ENCODE measurements at regions not wholly inside any gene's neighbourhood (a gene's known extent, or its start where the extent isn't known, plus 50 kb on each side); places are given as distances from the start of the nearest gene placed in this dataset.

DNA sequence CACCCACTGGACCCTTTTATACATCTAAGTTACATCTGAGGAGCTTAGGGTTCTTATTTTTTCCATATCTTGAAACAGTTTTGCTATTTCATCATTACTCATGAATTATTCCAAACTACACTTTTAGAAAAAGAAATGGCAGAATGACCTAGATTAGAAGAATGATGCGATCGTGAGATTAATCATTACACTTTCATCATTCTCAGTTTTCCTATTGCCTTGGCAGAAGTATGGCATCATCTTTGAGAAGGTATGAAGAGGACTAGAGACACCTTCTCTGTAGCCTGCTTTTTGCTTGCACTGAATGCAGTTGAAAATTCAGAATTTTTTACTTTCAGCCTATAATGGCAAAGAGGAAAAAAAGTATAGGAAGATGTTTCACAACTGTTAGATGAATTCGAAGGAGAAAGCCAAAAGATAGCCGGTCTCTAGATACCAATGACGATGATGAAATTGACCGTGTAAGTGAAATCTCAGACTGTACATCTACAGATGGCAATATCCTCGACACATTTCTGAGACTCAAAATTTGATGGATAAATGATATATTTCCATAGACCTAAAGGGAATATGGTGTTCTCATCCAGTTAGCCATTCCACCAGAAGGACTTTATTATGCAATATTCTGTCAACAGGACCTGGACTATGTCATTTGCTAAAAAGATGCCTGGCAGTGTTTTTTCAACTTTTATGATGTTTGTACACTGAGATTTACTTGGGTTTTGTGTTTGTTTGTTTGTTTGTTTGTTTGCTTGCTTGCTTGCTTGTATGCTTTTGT, 191.8 kb downstream of the TOMM20 start:
- Histone ChIP-seq H4K91ac (ENCODE audit: low read depth, low read length) (no peak overlapping the region), H3K18ac (ENCODE audit: low read length) (no peak overlapping the region), H3K4ac (ENCODE audit: low read depth, low read length) (no peak overlapping the region), H4K8ac (ENCODE audit: low read depth, low read length) (no peak overlapping the region), H3K36me3 (ENCODE audit: control insufficient read depth in 1 of 2, insufficient read depth in 2 of 2, low read length in 2 of 2) (peaks cover 0 to 2% of the 10 kb centered on the region in 2 experiments), H3K14ac (ENCODE audit: low read length) (no peak overlapping the region), H3K4me3 (ENCODE audit: low read depth, low read length) (no peak overlapping the region), H2BK5ac (ENCODE audit: low read depth, low read length, poor library complexity) (no peak overlapping the region), H3K23ac (ENCODE audit: low read length) (no peak overlapping the region), H2AK5ac (ENCODE audit: low read length) (no peak overlapping the region), H3K4me1 (ENCODE audit: control insufficient read depth in 1 of 2, insufficient read depth in 2 of 2, low read length in 2 of 2) (peaks cover 0 to under 1% of the 10 kb centered on the region in 2 experiments), H2AFZ (ENCODE audit: insufficient read depth, low read length, poor library complexity) (no peak overlapping the region), H3K27me3 (ENCODE audit: insufficient read depth, low read length) (no peaks in the 10 kb centered on the region), H3K79me2 (ENCODE audit: control insufficient read depth, insufficient read depth, low read length, poor library complexity) (no peaks in the 10 kb centered on the region), H4K12ac (ENCODE audit: low read depth, low read length) (no peak overlapping the region), H3K27ac (ENCODE audit: low read depth, low read length) (no peak overlapping the region), H2BK120ac (ENCODE audit: insufficient read depth, low read length, poor library complexity) (no peak overlapping the region), H3K79me1 (ENCODE audit: low read length) (no peaks in the 10 kb centered on the region), H3K9me3 (ENCODE audit: insufficient read depth, low read depth, low read length) (no peaks in the 10 kb centered on the region), H3K9ac (ENCODE audit: low read length) (no peak overlapping the region), H3K4me2 (ENCODE audit: low read length) (no peak overlapping the region), H2BK12ac (ENCODE audit: low read length) (no peak overlapping the region)
- no peak for DNase-seq
- no CpG with 5 or more reads among the region's 7 CpGs for WGBS (ENCODE audit: extremely low coverage, insufficient coverage, insufficient read length)

DNA sequence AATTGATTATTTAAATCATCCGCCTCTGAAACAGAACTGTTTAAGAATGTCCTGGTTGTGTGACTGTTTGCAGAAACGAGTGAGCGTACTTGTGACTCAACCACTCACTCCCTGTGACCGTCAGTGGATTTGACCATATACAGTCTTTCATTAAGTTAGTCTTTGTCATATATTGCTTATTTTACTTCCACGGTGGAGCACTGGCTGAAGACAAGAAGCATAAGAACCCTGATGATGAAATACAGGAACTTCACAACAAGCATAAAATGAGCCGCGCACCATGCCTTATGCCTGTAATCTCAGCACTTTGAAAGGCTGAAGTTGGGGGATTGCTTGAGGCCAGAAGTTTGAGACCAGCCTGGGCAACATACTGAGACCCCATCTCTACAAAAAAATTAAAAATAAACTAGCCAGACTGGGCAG, 194.0 kb downstream of the TOMM20 start:
- H2AK5ac ChIP-seq (ENCODE audit: low read length): no peak overlapping the region
- H3K23ac ChIP-seq (ENCODE audit: low read length): no peak overlapping the region
- no peak overlapping the region for H3K14ac ChIP-seq (ENCODE audit: low read length)
- no peak overlapping the region for H3K4ac ChIP-seq (ENCODE audit: low read depth, low read length)
- H3K27me3 ChIP-seq (ENCODE audit: insufficient read depth, low read length): no peaks in the 10 kb centered on the region
- WGBS (ENCODE audit: extremely low coverage, insufficient coverage, insufficient read length): no CpG with 5 or more reads among the region's 7 CpGs
- no peaks in the 10 kb centered on the region for H3K79me2 ChIP-seq (ENCODE audit: control insufficient read depth, insufficient read depth, low read length, poor library complexity)
- no peak overlapping the region for H3K9ac ChIP-seq (ENCODE audit: low read length)
- no peak overlapping the region for H4K8ac ChIP-seq (ENCODE audit: low read depth, low read length)
- H2BK5ac ChIP-seq (ENCODE audit: low read depth, low read length, poor library complexity): no peak overlapping the region
- H3K79me1 ChIP-seq (ENCODE audit: low read length): no peaks in the 10 kb centered on the region
- no peak overlapping the region for H3K27ac ChIP-seq (ENCODE audit: low read depth, low read length)
- H2BK12ac ChIP-seq (ENCODE audit: low read length): peak overlapping the region; percentile 30
- H2AFZ ChIP-seq (ENCODE audit: insufficient read depth, low read length, poor library complexity): no peak overlapping the region
- no peaks in the 10 kb centered on the region for H3K36me3 ChIP-seq (ENCODE audit: control insufficient read depth in 1 of 2, insufficient read depth in 2 of 2, low read length in 2 of 2)
- peak overlapping the region; percentile 15 for H4K91ac ChIP-seq (ENCODE audit: low read depth, low read length)
- H3K18ac ChIP-seq (ENCODE audit: low read length): no peak overlapping the region
- peak in 1 of 2 donors; percentile 39 for DNase-seq
- H4K12ac ChIP-seq (ENCODE audit: low read depth, low read length): no peak overlapping the region
- no peak overlapping the region for H3K4me2 ChIP-seq (ENCODE audit: low read length)
- no peaks in the 10 kb centered on the region for H3K9me3 ChIP-seq (ENCODE audit: insufficient read depth, low read depth, low read length)
- H3K4me3 ChIP-seq (ENCODE audit: low read depth, low read length): no peak overlapping the region
- no peaks in the 10 kb centered on the region for H3K4me1 ChIP-seq (ENCODE audit: control insufficient read depth in 1 of 2, insufficient read depth in 2 of 2, low read length in 2 of 2)
- H2BK120ac ChIP-seq (ENCODE audit: insufficient read depth, low read length, poor library complexity): no peak overlapping the region

DNA sequence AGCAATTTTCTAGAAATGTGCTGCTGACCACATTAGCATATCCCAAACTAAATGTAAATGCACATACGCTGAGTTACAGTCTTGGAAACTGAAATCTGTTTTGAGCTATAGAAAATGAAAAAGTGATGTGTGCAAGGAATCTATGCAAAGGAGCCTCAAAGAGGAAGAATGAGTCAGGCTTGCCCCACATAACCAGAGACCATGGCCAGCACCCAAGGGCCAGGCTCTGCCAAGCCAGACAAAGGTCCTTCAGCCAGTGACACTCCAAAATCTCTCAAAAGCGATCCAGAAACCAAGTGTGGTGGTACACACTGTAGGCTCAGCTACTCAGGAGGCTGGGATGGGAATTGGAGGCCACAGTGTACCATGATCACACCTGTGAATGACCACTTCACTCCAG, 195.2 kb downstream of the TOMM20 start:
- Histone ChIP-seq H4K91ac (ENCODE audit: low read depth, low read length) (peak overlapping the region; percentile 3), H3K36me3 (ENCODE audit: control insufficient read depth in 1 of 2, insufficient read depth in 2 of 2, low read length in 2 of 2) (no peaks in the 10 kb centered on the region), H3K14ac (ENCODE audit: low read length) (no peak overlapping the region), H3K79me2 (ENCODE audit: control insufficient read depth, insufficient read depth, low read length, poor library complexity) (no peaks in the 10 kb centered on the region), H3K79me1 (ENCODE audit: low read length) (peaks cover 3% of the 10 kb centered on the region), H3K9me3 (ENCODE audit: insufficient read depth, low read depth, low read length) (no peaks in the 10 kb centered on the region), H3K27me3 (ENCODE audit: insufficient read depth, low read length) (no peaks in the 10 kb centered on the region), H2AFZ (ENCODE audit: insufficient read depth, low read length, poor library complexity) (no peak overlapping the region), H3K4me2 (ENCODE audit: low read length) (no peak overlapping the region), H2BK5ac (ENCODE audit: low read depth, low read length, poor library complexity) (no peak overlapping the region), H3K9ac (ENCODE audit: low read length) (no peak overlapping the region), H2BK12ac (ENCODE audit: low read length) (no peak overlapping the region), H3K27ac (ENCODE audit: low read depth, low read length) (no peak overlapping the region), H3K4me3 (ENCODE audit: low read depth, low read length) (no peak overlapping the region), H3K4me1 (ENCODE audit: control insufficient read depth in 1 of 2, insufficient read depth in 2 of 2, low read length in 2 of 2) (peaks cover 0 to 5% of the 10 kb centered on the region in 2 experiments), H3K18ac (ENCODE audit: low read length) (no peak overlapping the region), H2AK5ac (ENCODE audit: low read length) (no peak overlapping the region), H4K8ac (ENCODE audit: low read depth, low read length) (no peak overlapping the region), H4K12ac (ENCODE audit: low read depth, low read length) (no peak overlapping the region), H3K4ac (ENCODE audit: low read depth, low read length) (no peak overlapping the region), H2BK120ac (ENCODE audit: insufficient read depth, low read length, poor library complexity) (no peak overlapping the region), H3K23ac (ENCODE audit: low read length) (no peak overlapping the region)
- peak in 1 of 2 donors; percentile 31 for DNase-seq
- WGBS (ENCODE audit: extremely low coverage, insufficient coverage, insufficient read length): no CpG with 5 or more reads among the region's 2 CpGs

DNA sequence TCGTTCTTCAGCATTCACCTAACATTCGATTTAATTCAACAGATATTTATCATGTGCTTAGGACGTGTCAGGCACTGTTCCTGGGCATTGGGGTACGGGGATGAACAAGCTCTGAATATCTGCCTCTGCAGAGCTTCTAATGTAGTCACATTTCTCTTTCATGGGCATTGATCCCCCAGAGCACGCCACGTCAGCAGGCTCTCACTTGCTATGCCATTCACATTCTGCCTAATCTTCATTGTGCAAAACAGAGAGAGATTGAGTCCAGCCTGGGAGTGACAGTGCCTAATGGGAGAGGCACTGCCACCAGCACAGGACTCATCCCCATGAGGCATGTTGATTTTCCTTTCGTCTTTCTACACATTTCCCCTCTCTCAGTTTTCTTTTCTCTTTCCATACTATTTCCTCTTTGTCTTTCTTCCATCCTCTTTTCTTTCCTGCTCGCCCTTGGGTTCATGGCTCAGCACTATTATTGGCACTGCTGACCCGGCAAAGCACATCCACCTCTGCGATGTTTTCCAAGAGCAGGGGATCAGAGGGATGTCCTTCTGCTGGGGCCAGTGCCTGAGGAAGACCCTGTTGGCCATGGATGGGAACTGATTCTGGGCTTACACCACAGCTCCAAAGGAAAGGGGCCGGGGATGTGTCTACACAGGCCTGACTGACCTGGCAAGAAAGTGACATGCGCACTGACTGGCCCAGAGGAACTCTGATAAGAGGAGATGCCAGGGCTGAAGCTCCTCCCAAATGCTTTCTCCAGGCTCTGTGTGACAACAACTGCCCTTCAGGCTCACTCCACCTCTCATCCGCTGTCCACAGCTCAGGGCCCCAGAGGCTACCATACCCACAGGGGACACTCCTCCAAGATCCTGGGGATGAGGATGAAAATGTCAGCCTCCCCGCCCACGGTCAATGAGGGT, 195.9 kb downstream of the TOMM20 start:
- Histone ChIP-seq H2AK5ac (ENCODE audit: low read length) (no peak overlapping the region), H3K27ac (ENCODE audit: low read depth, low read length) (no peak overlapping the region), H3K4me2 (ENCODE audit: low read length) (no peak overlapping the region), H4K12ac (ENCODE audit: low read depth, low read length) (no peak overlapping the region), H2AFZ (ENCODE audit: insufficient read depth, low read length, poor library complexity) (no peak overlapping the region), H4K91ac (ENCODE audit: low read depth, low read length) (peak overlapping the region; percentile 8), H3K79me1 (ENCODE audit: low read length) (peaks cover 6% of the 10 kb centered on the region), H2BK120ac (ENCODE audit: insufficient read depth, low read length, poor library complexity) (no peak overlapping the region), H3K14ac (ENCODE audit: low read length) (no peak overlapping the region), H3K4me1 (ENCODE audit: control insufficient read depth in 1 of 2, insufficient read depth in 2 of 2, low read length in 2 of 2) (peaks cover 0 to 5% of the 10 kb centered on the region in 2 experiments), H3K36me3 (ENCODE audit: control insufficient read depth in 1 of 2, insufficient read depth in 2 of 2, low read length in 2 of 2) (no peaks in the 10 kb centered on the region), H3K4me3 (ENCODE audit: low read depth, low read length) (no peak overlapping the region), H3K18ac (ENCODE audit: low read length) (no peak overlapping the region), H3K23ac (ENCODE audit: low read length) (no peak overlapping the region), H3K9me3 (ENCODE audit: insufficient read depth, low read depth, low read length) (no peaks in the 10 kb centered on the region), H2BK12ac (ENCODE audit: low read length) (peak overlapping the region; percentile 0), H2BK5ac (ENCODE audit: low read depth, low read length, poor library complexity) (no peak overlapping the region), H4K8ac (ENCODE audit: low read depth, low read length) (no peak overlapping the region), H3K9ac (ENCODE audit: low read length) (no peak overlapping the region), H3K79me2 (ENCODE audit: control insufficient read depth, insufficient read depth, low read length, poor library complexity) (no peaks in the 10 kb centered on the region), H3K4ac (ENCODE audit: low read depth, low read length) (no peak overlapping the region), H3K27me3 (ENCODE audit: insufficient read depth, low read length) (no peaks in the 10 kb centered on the region)
- DNase-seq: peak in 1 of 2 donors; percentile 51
- no CpG with 5 or more reads among the region's 15 CpGs for WGBS (ENCODE audit: extremely low coverage, insufficient coverage, insufficient read length)
